A172 (cell line): ENCODE measurements at regions not wholly inside any gene's neighbourhood (a gene's known extent, or its start where the extent isn't known, plus 50 kb on each side); places are given as distances from the start of the nearest gene placed in this dataset.

Experiments
- DNase-seq: peaks from one replicate; pipeline ENCODE4 v3.0.0-alpha.2; 2015; ENCODE audit warnings: low spot score

DNA sequence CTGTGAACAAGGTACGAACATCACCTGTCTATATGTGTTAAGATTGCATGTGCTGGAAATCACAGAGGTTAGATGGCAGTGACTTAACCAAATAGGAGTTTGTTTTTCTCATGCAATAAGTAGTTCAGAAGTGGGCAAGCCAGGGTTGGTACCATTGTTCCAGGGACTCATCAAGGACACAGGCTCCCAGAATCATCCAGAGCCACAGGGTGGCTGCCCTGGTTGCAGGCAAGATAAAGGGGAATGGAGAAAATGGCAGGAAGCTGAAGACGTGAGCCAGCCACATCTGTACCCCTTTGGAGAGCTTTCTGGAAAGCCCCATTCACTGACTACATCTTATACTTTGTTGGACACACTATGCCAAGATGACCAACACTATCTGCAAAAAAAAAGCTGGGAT lies 126.0 kb upstream of the IL12B start:
- no peak for DNase-seq

DNA sequence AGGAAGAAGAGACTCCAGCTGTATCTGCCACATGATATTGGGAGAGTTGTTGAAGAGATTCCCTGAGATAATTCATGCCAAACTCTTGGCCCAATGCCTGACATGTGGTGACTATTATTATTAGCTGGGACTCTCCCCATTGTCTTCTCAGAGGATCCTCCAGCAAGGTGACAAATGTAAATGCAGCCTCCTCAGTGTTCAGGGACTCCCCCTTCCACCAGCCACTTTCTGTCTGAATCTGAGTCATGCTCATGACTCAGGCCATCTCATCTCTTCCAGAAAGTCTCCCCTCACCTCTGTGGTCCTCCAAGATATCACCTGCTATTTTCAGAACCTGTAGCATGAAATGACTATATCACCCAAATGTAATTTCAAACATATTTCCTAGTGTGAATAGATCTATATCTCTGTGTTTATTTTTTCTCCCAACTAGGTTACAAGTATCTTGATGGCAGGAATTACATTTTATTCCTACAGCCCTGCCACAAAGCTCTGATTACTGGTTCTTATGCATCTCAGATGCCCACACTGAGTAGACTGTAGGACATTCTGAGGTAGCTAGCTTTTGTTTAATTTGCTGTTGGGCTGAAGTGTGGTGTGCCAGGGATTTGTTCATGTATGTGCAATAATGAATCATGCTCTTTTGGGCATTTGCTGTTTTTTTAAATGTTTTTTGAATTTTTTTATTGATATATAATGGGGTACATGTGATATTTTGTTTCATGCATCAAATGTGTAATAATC lies 126.6 kb upstream of the IL12B start:
- peak; percentile 89 for DNase-seq

DNA sequence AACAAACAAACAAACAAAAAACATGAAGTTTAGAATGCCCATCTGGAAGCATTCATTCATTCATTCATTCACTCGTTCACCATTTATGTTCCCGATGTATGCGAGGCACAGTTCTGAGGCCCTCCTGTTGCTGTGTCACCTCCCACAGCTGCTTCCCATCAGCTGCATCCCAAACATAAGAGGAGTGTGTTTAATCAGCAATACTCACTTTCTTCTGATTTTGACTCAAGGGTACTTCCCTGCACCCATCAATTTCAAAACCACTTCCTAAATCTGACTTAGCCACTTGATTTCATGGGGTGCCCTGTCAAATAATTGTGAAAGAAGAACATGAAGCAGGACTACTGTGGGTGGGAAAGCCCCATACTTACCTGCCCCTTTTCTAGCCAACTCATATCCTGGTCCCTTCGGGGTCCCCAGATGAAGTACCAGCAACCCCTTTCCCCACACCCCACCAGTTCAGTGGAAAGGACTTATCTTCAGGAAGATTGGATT lies 128.0 kb upstream of the IL12B start:
- no peak for DNase-seq

- no peak for DNase-seq
Observed at GRCh38 chr5:159459132-159459627, 128.9 kb upstream of the IL12B start.

- DNase-seq = peak; percentile 54
Observed at GRCh38 chr5:159459951-159460538, 129.8 kb upstream of the IL12B start.

DNA sequence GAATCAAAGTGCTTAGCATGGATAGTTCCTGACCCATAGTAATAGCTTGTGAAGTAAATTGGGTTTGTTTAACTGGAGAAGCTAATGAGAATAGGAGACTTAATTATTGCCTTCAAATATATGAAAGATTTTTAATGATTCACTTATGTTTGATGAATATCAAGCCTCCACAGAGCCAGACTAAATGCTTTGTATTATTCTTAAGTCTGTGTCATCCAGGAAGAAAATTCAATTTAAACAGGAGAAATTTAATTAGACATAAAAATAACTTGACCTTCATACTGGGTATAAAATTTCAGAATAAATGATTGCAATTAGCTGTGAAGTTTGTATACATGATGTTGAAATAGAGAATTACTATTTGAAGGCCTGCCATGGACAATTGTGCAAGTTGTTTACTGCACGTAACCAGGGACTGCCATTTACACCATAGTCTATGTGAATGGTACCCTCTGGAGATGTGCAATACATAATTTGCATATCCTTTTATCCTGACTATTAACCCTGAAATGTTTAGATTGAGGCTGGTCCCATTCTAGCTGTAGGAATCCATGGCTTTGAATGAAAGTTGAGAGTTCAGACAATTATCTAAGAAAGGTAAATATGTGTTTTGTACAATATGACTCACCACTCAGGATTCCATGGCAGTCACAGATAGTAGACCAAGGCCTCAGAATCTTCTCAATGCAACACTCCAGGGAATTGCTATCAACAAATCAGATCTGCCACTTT lies 133.5 kb upstream of the IL12B start:
- peak; percentile 73 for DNase-seq

DNA sequence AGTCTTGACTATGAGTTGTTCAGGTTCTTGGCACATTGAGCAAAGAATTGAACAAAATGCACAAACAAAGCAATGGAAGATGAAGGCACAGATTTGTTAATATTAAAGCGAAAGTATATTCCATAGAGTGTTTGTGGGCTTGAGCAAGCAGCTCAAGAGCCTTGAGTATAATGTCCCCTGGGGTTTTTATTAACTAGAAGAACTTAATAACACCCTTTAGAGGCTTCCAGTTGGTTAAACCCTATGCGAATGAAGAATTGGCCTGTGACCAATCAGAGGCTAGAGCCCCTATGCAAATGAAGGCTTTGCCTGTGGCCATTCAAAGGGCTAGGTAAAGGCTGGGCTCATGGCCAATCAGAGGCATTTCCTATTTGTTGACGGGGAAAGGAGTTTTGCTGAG lies 135.3 kb upstream of the IL12B start:
- no peak for DNase-seq

- DNase-seq = no peak
Observed at GRCh38 chr5:159467666-159468065, 137.4 kb upstream of the IL12B start.

- DNase-seq = no peak
Observed at GRCh38 chr5:159469496-159470372, 139.4 kb upstream of the IL12B start.

- no peak for DNase-seq
Observed at GRCh38 chr5:159471904-159472303, 141.6 kb upstream of the IL12B start.

- DNase-seq = no peak
Observed at GRCh38 chr5:159475026-159475425, 144.7 kb upstream of the IL12B start.

GRCh38 chr5:159478950-159479349 lies 148.7 kb upstream of the IL12B start:
- no peak for DNase-seq

DNA sequence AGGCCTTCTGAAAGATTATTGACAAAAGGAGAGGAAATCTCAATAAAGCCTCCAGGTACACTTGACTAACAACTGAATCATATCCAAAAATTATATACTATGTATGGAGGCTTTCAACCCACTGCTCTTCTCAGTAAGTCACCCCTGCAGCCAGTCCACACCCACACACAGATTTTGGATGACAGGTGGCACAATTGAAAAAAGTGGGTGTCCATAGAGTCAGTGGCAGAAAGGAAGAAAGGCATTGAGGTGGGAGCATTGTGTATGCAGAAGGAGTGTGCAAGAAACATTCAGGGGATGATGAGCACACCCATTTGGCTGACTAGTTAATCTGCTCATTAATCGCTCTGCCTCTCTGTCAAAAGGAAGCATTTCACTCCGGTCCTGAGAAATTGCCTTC lies 150.6 kb upstream of the IL12B start:
- no peak for DNase-seq

GRCh38 chr5:159481751-159482150 lies 151.5 kb upstream of the IL12B start:
- no peak for DNase-seq

- no peak for DNase-seq
Observed at GRCh38 chr5:159486836-159487235, 156.5 kb upstream of the IL12B start.

GRCh38 chr5:159488516-159488915 lies 158.2 kb upstream of the IL12B start:
- no peak for DNase-seq

DNA sequence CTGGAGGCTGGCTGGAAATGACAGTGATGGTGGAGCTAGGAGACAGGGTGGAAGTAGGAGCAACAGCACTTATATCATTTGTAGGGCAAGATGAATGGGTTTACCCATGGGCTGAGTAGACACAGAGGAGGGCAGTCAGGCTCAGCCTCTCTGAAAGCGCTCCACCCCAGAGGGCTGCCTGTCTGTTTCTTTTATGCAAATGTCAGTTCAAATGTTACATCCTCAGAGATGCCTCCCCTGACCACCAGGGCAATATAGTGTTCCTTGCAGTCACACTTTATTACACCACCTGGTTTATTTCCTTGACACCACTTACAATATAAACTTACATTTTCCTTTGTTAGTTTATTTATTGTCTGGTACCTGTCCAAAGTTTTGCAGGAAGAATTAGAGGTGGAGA lies 159.5 kb upstream of the IL12B start:
- no peak for DNase-seq

GRCh38 chr5:159490507-159490906 lies 160.2 kb upstream of the IL12B start:
- no peak for DNase-seq

DNA sequence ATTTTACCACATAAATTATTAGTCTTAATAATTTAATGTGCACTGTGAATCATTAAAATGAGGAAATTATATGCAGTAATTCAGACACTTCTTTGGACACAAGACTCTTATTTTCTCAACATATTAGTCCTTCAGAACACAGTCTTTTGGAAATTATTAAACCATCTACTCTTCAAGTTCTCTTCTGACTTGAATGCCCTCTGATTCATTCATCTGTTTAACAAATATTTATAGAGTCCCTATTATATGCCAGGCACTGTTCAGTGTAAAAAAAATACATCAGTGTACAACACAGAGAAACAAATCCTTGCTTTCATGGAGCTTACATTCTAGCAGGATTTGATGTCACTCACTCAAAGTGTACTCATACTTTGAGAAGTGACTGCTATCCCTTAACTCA lies 163.4 kb upstream of the IL12B start:
- DNase-seq = no peak

DNA sequence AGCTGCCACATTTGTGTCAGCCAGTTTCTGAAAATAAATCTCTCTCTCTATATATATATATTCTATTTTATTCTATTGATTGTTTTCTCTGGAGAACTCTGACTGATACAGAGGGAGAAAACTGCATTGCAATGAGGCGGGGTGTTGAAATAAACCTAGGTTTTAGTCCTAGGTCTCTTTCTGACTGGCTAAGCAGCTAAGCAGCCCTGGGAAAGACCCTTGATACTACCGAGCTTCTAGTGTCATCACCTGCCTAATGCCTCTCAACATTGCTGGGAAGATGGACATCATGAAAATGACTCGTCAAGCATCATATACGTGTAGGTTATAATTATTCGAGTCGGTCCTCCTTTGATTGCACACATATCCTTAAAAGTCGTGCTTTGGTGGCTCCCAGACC lies 166.5 kb upstream of the IL12B start:
- no peak for DNase-seq

DNA sequence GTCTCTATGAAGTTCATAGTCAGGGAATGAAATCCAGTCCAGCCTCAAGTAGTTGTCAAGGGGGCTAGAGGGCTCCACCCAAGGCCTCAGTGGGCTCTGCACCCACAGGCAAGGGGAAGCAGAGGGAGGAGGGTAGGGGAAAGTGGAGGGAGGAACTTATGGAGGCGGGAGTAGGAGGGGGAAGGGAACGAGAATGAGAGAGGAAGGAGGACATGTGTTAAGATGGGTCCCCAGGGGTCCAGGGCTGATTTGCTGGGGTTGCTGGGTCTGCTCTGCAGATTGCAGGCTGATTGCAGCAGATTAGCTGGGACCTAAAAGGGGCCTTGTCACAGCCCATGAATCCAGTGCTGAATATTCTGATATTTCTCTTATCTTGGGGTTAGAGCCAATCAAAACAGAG lies 166.9 kb upstream of the IL12B start:
- DNase-seq = no peak

- DNase-seq = no peak
Observed at GRCh38 chr5:159498630-159499029, 168.3 kb upstream of the IL12B start.
